ENCODE measurements at regions not wholly inside any gene's neighbourhood (a gene's known extent, or its start where the extent isn't known, plus 50 kb on each side); places are given as distances from the start of the nearest gene placed in this dataset.
"Not testable (repeated sequence)": the region's sequence is repeated elsewhere in the genome, so short reads cannot be mapped to it uniquely, and the experiment has no call there.

- intact Hi-C loops (cut with DNase I) = no loop called here
- H3K27me3 ChIP-seq = no peaks in the 10 kb centered on the region
- no peaks in the 10 kb centered on the region for H3K9me3 ChIP-seq
Measured at GRCh38 chr4:101699441-101700124, 90.9 kb upstream of the BANK1 start.

GRCh38 chr4:101697266-101697665 lies 93.3 kb upstream of the BANK1 start:
- TF ChIP-seq, protein P1, sequence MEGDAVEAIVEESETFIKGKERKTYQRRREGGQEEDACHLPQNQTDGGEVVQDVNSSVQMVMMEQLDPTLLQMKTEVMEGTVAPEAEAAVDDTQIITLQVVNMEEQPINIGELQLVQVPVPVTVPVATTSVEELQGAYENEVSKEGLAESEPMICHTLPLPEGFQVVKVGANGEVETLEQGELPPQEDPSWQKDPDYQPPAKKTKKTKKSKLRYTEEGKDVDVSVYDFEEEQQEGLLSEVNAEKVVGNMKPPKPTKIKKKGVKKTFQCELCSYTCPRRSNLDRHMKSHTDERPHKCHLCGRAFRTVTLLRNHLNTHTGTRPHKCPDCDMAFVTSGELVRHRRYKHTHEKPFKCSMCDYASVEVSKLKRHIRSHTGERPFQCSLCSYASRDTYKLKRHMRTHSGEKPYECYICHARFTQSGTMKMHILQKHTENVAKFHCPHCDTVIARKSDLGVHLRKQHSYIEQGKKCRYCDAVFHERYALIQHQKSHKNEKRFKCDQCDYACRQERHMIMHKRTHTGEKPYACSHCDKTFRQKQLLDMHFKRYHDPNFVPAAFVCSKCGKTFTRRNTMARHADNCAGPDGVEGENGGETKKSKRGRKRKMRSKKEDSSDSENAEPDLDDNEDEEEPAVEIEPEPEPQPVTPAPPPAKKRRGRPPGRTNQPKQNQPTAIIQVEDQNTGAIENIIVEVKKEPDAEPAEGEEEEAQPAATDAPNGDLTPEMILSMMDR (IDR thresholded peaks at IDR 0.05) = no peak
- no peaks in the 10 kb centered on the region for H3K36me3 ChIP-seq
- intact Hi-C loops (cut with DNase I) = no loop called here

More at GRCh38 chr4:101699441-101700124, 90.9 kb upstream of the BANK1 start:
- TF ChIP-seq, protein P1 (IDR thresholded peaks at IDR 0.05) = no peak
- no peak for DNase-seq (ENCODE audit: low spot score in 2 of 2)
- Histone ChIP-seq H3K36me3 (no peaks in the 10 kb centered on the region), H3K4me1 (no peaks in the 10 kb centered on the region), H3K27ac (no peak overlapping the region), H3K4me3 (no peak overlapping the region)

GRCh38 chr4:101696276-101697010 lies 94.1 kb upstream of the BANK1 start:
- no peak for DNase-seq (ENCODE audit: low spot score in 2 of 2)
- no peaks in the 10 kb centered on the region for H3K36me3 ChIP-seq
- H3K27ac ChIP-seq = no peak overlapping the region
- H3K4me1 ChIP-seq = no peaks in the 10 kb centered on the region
- TF ChIP-seq, protein P1 (IDR thresholded peaks at IDR 0.05) = no peak
- no peaks in the 10 kb centered on the region for H3K9me3 ChIP-seq
- H3K27me3 ChIP-seq = no peaks in the 10 kb centered on the region
- intact Hi-C loops (cut with DNase I) = no loop called here
- H3K4me3 ChIP-seq = no peak overlapping the region

More at GRCh38 chr4:101697266-101697665, 93.3 kb upstream of the BANK1 start:
- Histone ChIP-seq H3K27ac (no peak overlapping the region), H3K9me3 (no peaks in the 10 kb centered on the region), H3K27me3 (no peaks in the 10 kb centered on the region), H3K4me1 (no peaks in the 10 kb centered on the region), H3K4me3 (no peak overlapping the region)
- no peak for DNase-seq (ENCODE audit: low spot score in 2 of 2)

GRCh38 chr4:101695176-101695575 lies 95.4 kb upstream of the BANK1 start:
- H3K4me1 ChIP-seq = no peaks in the 10 kb centered on the region
- no peak for DNase-seq (ENCODE audit: low spot score in 2 of 2)
- H3K36me3 ChIP-seq = no peaks in the 10 kb centered on the region
- H3K27ac ChIP-seq = no peak overlapping the region
- H3K27me3 ChIP-seq = no peaks in the 10 kb centered on the region
- no peaks in the 10 kb centered on the region for H3K9me3 ChIP-seq
- intact Hi-C loops (cut with DNase I) = no loop called here
- TF ChIP-seq, protein P1 (IDR thresholded peaks at IDR 0.05) = no peak
- H3K4me3 ChIP-seq = no peak overlapping the region

DNA sequence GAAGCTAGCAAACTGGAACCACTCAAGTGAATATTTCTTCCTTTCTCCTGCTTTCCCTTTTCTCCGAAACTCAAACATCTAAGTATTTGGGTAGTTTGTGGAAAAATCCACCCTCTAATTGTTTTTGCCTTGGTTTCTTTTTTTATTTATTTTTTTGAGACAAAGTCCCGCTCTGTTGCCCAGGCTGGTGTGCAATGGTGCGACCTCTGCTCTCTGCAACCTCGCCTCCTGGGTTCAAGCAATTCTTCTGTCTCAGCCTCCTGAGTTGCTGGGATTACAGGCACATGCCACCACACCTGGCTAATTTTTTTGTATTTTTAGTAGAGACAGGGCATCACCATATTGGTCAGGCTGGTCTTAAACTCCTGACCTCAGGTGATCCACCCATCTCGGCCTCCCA lies 96.1 kb upstream of the BANK1 start:
- H3K9me3 ChIP-seq; H3K27me3 ChIP-seq; intact Hi-C loops (cut with DNase I); H3K4me3 ChIP-seq; H3K36me3 ChIP-seq; DNase-seq (ENCODE audit: low spot score in 2 of 2); H3K27ac ChIP-seq; H3K4me1 ChIP-seq: not testable (repeated sequence)

GRCh38 chr4:101693842-101694398 lies 96.6 kb upstream of the BANK1 start:
- intact Hi-C loops (cut with DNase I) = no loop called here
- Histone ChIP-seq H3K4me1 (no peaks in the 10 kb centered on the region), H3K4me3 (no peak overlapping the region), H3K9me3 (no peaks in the 10 kb centered on the region), H3K36me3 (no peaks in the 10 kb centered on the region), H3K27me3 (no peaks in the 10 kb centered on the region), H3K27ac (no peak overlapping the region)
- no peak for DNase-seq (ENCODE audit: low spot score in 2 of 2)
- TF ChIP-seq, protein P1 (IDR thresholded peaks at IDR 0.05) = no peak

Data from ascending aorta (tissue), 2 donors.